SK-N-SH treated with all-trans-retinoic acid at 6 μM for 48 hours (cell line): ENCODE measurements at regions not wholly inside any gene's neighbourhood (a gene's known extent, or its start where the extent isn't known, plus 50 kb on each side); places are given as distances from the start of the nearest gene placed in this dataset.

Experiments
- CREB5 ChIP-seq: fragments of 250-450 bp; sonication (Bioruptor Pico); IDR thresholded peaks from 2 replicates; pipeline ENCODE4 v1.5.1; 2020; ENCODE audit warnings: low read depth, mild to moderate bottlenecking, moderate library complexity
- GLIS3 ChIP-seq: fragments of 250-450 bp; sonication (Bioruptor Pico); IDR thresholded peaks from 2 replicates; pipeline ENCODE4 v1.5.0; 2020; ENCODE audit warnings: mild to moderate bottlenecking, moderate library complexity
- OSR1 ChIP-seq: fragments of 250-450 bp; sonication (Bioruptor Pico); IDR thresholded peaks from 2 replicates; pipeline ENCODE4 v1.8.0; 2022; ENCODE audit warnings: moderate library complexity, mild to moderate bottlenecking, inconsistent platforms
- PPARA ChIP-seq: fragments of 250-450 bp; sonication (Bioruptor Pico); IDR thresholded peaks from 2 replicates; pipeline ENCODE4 v1.5.0; 2020; ENCODE audit warnings: mild to moderate bottlenecking, borderline replicate concordance
- RARB ChIP-seq: fragments of 250-450 bp; sonication (Bioruptor Pico); IDR thresholded peaks from 2 replicates; pipeline ENCODE4 v1.8.0; 2021; ENCODE audit warnings: mild to moderate bottlenecking, moderate library complexity
- SNAI2 ChIP-seq: fragments of 250-450 bp; sonication (Bioruptor Pico); IDR thresholded peaks from 2 replicates; pipeline ENCODE4 v1.5.0; 2020; ENCODE audit warnings: mild to moderate bottlenecking, moderate library complexity
- TOX ChIP-seq: fragments of 250-450 bp; sonication (Bioruptor Pico); IDR thresholded peaks from 2 replicates; pipeline ENCODE4 v1.8.0; 2021; ENCODE audit warnings: mild to moderate bottlenecking, moderate library complexity, borderline replicate concordance
- ZNF565 ChIP-seq: fragments of 450-650 bp; formaldehyde crosslinking; conservative IDR thresholded peaks from 2 replicates; pipeline ENCODE4 v1.5.0; 2020; ENCODE audit warnings: low read depth, mild to moderate bottlenecking, moderate library complexity

- TF ChIP-seq CREB5 (CRISPR knock-in tag), result no peak
- TF ChIP-seq TOX (CRISPR knock-in tag), result no peak
- no peak for TF ChIP-seq RARB (CRISPR knock-in tag)
- TF ChIP-seq GLIS3 (CRISPR knock-in tag), result no peak
- TF ChIP-seq PPARA (CRISPR knock-in tag), result no peak
- TF ChIP-seq OSR1 (CRISPR knock-in tag), result no peak
- no peak for TF ChIP-seq ZNF565
- TF ChIP-seq SNAI2 (CRISPR knock-in tag), result no peak
Measured at GRCh38 chr16:11432856-11433395, 87.7 kb downstream of the RMI2 start.
